IPS-18c (cell line): ENCODE measurements at regions not wholly inside any gene's neighbourhood (a gene's known extent, or its start where the extent isn't known, plus 50 kb on each side); places are given as distances from the start of the nearest gene placed in this dataset.
"Not testable (repeated sequence)": the region's sequence is repeated elsewhere in the genome, so short reads cannot be mapped to it uniquely, and the experiment has no call there.

Source experiments
- H3K4me3 ChIP-seq: 2 replicates; pipeline ENCODE4 v1.7.0; 2013; ENCODE audit warnings: low read depth, mild to moderate bottlenecking, low read length, moderate library complexity; ENCODE audit not compliant: insufficient read depth
- H3K9me3 ChIP-seq: one replicate; pipeline ENCODE4 v1.6.1; 2013; ENCODE audit warnings: mild to moderate bottlenecking, low read length, moderate library complexity; ENCODE audit not compliant: control insufficient read depth, insufficient read depth

DNA sequence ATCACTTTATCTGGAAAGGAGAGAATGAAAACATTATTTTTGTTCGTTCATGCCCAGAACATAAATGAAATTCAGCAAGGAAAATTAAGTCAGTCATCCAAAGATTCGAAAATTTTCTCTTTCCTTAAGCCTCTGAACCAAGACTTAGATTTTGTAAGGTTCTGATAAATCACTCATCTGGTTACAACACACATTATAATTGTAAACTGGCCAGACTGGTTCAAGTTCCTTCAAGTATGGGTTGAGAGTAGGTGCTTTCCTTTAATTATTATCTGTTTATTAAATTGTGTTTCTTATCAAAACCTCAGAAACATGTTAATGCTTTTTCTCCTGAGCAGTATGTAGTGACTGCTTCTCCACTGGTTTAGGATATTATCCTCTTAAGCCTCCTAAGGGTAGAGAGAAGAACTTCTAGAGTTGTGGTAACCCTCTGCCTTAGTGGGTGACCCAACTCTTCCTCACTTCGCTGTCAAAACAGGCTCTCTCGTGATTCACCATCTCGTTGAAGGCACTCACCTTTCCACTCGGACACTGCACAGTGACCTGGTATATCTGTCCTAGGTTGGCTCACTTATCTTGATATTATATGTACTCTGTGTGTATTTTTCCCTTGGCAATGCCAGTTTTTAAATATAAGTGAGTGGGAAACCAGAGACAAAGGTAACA is 325.9 kb downstream of the PAX3 start:
- H3K4me3 ChIP-seq: no peak overlapping the region
- H3K9me3 ChIP-seq: no peaks in the 10 kb centered on the region

GRCh38 chr2:221970389-221970788 is 328.4 kb downstream of the PAX3 start:
- no peaks in the 10 kb centered on the region for H3K9me3 ChIP-seq
- no peak overlapping the region for H3K4me3 ChIP-seq

GRCh38 chr2:221969830-221970144 is 329.0 kb downstream of the PAX3 start:
- no peak overlapping the region for H3K4me3 ChIP-seq

DNA sequence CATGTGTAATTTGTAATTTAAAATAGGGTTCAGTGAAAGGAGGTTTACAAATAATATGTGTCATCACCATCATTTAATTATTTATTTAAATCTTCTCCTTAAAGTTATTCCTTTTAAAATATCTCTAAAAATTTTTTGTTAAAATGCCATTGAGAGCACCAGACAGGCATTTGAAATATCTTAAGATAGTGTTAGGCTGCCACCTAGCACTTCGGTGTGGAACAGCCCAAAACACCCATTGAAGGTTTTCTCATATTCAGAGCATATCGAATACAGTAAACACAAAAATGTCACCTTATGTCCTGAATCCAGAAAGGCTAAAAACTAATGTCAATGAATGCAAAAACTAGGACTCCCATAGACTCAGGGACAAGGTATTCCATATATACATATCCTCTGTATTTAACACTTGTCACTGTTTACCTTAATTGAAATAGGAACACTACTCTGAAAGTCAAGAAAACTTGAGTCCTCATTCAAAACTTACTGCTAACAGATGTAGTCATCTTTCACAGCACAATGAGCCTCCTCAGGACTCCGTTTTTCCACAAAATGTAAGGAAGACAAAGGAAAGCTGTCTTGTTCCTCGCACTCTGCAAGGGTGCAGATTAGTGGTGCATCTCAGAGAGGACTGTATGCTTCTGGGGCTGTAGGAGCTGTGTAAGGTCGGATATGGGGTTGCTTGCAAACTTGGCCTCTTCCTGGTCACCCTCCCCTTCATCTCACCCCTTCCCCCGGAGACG is 329.5 kb downstream of the PAX3 start:
- Histone ChIP-seq H3K9me3 (no peaks in the 10 kb centered on the region), H3K4me3 (no peak overlapping the region)

More at GRCh38 chr2:221969830-221970144, 329.0 kb downstream of the PAX3 start:
- no peaks in the 10 kb centered on the region for H3K9me3 ChIP-seq

DNA sequence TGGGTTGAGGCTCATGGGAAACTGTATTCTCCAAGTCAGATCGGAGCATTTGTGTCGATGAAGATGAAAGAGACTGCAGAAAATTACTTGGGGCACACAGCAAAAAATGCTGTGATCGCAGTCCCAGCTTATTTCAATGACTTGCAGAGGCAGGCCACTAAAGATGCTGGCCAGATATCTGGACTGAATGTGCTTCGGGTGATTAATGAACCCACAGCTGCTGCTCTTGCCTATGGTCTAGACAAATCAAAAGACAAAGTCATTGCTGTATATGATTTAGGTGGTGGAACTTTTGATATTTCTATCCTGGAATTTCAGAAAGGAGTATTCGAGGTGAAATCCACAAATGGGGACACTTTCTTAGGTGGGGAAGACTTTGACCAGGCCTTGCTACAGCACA is 336.6 kb downstream of the PAX3 start:
- H3K9me3 ChIP-seq: no peaks in the 10 kb centered on the region
- H3K4me3 ChIP-seq: no peak overlapping the region

GRCh38 chr2:221961561-221961960 is 337.2 kb downstream of the PAX3 start:
- Histone ChIP-seq H3K4me3 (no peak overlapping the region), H3K9me3 (no peaks in the 10 kb centered on the region)

- H3K4me3 ChIP-seq: no peak overlapping the region
- H3K9me3 ChIP-seq: no peaks in the 10 kb centered on the region
These were observed 340.6 kb downstream of the PAX3 start for GRCh38 chr2:221958224-221958623.

- no peak overlapping the region for H3K4me3 ChIP-seq
- no peaks in the 10 kb centered on the region for H3K9me3 ChIP-seq
These were observed 350.7 kb downstream of the PAX3 start for GRCh38 chr2:221948076-221948475.

DNA sequence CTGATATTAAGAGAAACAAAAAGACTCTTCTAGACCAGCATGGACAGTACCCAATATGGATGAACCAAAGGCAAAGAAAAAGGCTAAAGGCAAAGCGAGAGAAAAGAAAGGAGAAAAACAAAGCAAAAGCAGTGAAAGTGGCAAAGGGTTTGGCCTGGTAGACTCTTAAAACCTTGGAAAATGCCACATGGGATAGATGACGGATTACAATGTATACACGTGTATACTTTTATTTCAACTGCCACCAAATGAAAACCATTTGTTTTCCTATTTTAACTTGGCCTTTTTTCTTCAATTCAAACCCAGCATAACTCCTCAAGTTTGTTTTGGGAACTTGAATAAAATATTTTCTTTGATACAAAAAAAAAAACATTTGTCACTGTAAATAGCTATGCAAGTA is 354.3 kb downstream of the PAX3 start:
- H3K4me3 ChIP-seq, H3K9me3 ChIP-seq: not testable (repeated sequence)

DNA sequence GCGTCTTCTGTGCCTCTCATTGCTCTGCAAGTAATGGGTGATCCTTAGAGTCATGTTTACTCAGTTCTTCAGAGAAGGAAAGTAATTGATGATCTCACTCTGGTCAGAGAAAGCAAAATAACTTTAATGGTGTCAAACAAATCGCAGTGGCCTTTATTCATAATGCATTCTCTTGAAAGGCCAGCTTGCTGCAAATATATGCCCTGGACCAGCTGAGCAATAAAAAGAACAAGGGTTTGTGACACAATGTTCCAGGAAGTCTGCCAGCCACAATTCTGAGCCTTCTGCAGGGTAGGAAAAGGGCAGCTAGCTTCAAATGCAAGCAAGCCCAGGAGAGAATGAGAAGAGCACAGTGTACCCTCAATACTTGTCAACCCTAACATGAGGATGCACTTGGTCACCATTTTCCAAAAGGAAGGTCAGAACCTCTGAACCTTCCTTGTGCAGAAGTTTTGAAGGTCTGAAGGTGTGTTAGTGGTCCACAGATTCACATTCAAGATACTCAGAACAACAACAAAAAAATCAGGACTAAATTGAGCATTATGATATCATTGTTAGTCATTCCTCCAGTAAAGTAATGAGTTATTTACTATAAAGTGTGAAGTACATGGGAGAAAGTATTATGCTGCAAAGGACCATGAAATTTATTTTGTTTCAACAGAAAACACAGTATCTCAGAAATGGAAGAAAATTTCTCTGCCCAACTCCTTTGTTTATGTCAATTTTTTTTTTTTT is 355.6 kb downstream of the PAX3 start:
- no peak overlapping the region for H3K4me3 ChIP-seq
- H3K9me3 ChIP-seq: no peaks in the 10 kb centered on the region

GRCh38 chr2:221931251-221931991 is 359.3 kb upstream of the EPHA4 start:
- Histone ChIP-seq H3K9me3 (no peaks in the 10 kb centered on the region), H3K4me3 (no peak overlapping the region)

GRCh38 chr2:221929259-221929658 is 357.2 kb upstream of the EPHA4 start:
- Histone ChIP-seq H3K9me3 (no peaks in the 10 kb centered on the region), H3K4me3 (no peak overlapping the region)

GRCh38 chr2:221926327-221926726 is 354.2 kb upstream of the EPHA4 start:
- H3K4me3 ChIP-seq: no peak overlapping the region
- no peaks in the 10 kb centered on the region for H3K9me3 ChIP-seq

DNA sequence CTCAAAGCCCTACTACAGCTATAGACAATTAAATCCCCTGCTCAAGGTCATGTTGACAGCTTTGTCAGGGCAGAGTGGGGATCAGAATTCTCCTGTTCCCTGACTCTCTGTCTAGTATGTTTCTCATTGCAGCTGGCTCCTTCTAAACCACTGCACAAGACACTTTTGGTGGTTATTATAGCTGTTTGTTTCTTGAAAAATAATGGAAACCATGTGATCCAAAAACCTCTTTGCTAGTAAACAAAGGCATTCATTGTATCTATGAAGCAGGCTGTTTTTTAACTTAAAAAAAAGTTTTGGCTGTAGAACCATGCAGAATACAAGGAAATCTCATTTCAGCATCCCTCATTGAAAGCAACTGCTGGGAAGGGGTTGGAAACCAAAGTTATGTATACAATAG is 352.5 kb upstream of the EPHA4 start:
- H3K4me3 ChIP-seq: no peak overlapping the region
- no peaks in the 10 kb centered on the region for H3K9me3 ChIP-seq

DNA sequence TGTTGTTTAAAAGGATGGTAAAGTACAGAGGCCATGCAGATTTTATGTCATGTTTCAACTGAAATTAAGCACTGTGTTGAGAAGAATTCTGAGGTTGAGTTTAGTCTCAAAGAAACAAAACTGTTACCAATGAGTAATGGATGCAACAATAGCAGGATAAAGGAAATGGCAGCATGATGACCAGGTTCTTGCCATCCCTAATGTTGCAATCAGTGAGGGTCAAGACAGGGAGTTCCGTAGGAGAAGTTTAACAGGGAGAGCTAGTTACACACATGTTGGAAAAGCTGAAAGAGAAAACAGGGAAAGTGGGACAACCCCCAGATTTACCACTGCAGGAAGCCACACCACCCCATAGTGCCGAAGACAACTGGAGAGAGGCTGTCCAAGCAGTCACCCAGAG is 343.8 kb upstream of the EPHA4 start:
- H3K9me3 ChIP-seq: no peaks in the 10 kb centered on the region

GRCh38 chr2:221914334-221914880 is 342.3 kb upstream of the EPHA4 start:
- Histone ChIP-seq H3K4me3 (no peak overlapping the region), H3K9me3 (no peaks in the 10 kb centered on the region)

More for the DNA sequence above, 343.8 kb upstream of the EPHA4 start:
- H3K4me3 ChIP-seq: no peak overlapping the region

DNA sequence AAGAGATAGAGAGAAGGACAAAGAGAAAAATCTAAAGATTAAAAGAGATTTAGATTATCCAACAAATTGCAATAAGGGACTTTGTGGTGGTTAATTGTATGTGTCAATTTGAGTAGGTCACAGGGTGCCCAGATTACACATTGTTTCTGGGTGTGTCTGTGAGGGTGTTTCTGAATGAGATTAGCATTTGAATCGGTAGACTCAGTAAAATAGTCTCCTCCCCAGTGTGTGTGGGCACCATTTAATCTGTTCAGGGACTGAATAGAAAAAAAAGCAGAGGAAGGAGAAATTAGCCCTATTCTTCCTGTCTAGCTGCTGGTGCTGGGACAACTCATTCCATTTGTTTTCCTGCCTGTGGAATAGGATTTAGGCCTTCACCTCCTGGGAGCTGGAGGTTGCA is 339.8 kb upstream of the EPHA4 start:
- no peaks in the 10 kb centered on the region for H3K9me3 ChIP-seq

More for the DNA sequence above, 339.8 kb upstream of the EPHA4 start:
- no peak overlapping the region for H3K4me3 ChIP-seq
